ENCODE measurements at regions not wholly inside any gene's neighbourhood (a gene's known extent, or its start where the extent isn't known, plus 50 kb on each side); places are given as distances from the start of the nearest gene placed in this dataset.

- no peak for TF ChIP-seq CTCF (IDR thresholded peaks at IDR 0.05; ENCODE audit: low read depth, low read length)
- no peak for TF ChIP-seq POLR2A (IDR thresholded peaks at IDR 0.05; ENCODE audit: extremely low read depth, insufficient read length)
Observed at GRCh38 chr16:48049847-48050246, 105.9 kb downstream of the ABCC12 start.
